ENCODE measurements at regions not wholly inside any gene's neighbourhood (a gene's known extent, or its start where the extent isn't known, plus 50 kb on each side); places are given as distances from the start of the nearest gene placed in this dataset.

DNA sequence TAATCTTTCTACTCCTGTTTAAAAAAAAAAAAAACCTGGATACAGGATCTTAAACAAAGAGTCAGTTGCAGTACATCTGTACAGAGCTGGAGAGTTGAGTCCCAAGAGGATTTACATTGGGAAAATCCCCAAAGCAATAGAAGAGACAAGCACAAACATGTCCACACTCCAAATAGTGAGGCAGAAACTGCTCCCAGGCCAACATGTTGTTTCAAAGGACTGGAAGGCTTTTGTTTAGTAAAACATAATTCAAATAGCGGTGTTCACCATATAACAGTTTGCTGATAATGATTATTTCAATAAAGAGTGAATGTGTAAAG, 425.4 kb downstream of the ADGRL2 start:
- no peaks in the 10 kb centered on the region for H3K9me3 Mint-ChIP-seq
- H3K36me3 Mint-ChIP-seq (ENCODE audit: low read depth) = no peaks in the 10 kb centered on the region
- peaks cover 2% of the 10 kb centered on the region for H3K4me1 Mint-ChIP-seq (ENCODE audit: low read depth)
- DNase-seq (ENCODE audit: low spot score) = no peak
- H3K27me3 Mint-ChIP-seq (ENCODE audit: low read depth) = no peaks in the 10 kb centered on the region
- H3K4me3 Mint-ChIP-seq = no peak overlapping the region
- H3K27ac Mint-ChIP-seq = no peak overlapping the region

DNA sequence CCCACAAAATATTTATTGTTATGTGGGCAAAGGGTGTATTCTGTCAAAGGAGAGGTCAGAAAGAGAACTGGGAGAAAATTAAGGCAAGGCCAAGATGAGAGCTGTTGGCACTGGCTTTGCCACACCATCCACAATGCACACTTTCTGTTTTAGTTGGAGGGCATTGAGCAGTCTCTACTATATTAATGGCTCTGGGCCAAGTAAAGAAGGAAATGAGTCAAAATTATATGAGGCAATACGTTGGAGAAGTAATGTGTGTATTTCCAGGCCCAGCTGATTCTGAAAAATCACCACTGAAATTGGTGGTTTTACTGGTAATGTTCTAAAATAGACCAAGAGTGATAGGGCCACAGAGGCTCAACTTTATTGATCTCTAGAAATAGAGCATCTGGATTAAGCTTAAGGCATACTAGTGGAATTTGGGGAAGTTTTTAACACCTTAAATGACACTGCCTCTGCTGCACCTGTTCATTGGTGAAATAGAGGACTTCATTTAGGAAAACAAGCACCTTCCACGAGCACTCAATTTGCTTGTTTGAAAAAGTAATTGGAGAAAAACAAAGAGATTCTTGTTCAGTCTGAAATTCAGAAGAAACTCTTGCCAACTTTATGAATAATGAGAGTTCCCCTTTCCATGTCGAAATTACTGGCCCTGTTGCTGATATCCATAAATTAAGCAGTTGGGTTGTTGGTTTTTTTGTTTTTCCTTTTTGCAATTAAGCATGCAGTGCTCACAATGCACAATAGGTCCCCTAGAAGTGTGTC, 424.9 kb downstream of the ADGRL2 start:
- H3K4me1 Mint-ChIP-seq (ENCODE audit: low read depth) = peaks cover 2% of the 10 kb centered on the region
- no peaks in the 10 kb centered on the region for H3K9me3 Mint-ChIP-seq
- no peaks in the 10 kb centered on the region for H3K36me3 Mint-ChIP-seq (ENCODE audit: low read depth)
- H3K4me3 Mint-ChIP-seq = no peak overlapping the region
- no peak overlapping the region for H3K27ac Mint-ChIP-seq
- H3K27me3 Mint-ChIP-seq (ENCODE audit: low read depth) = no peaks in the 10 kb centered on the region
- DNase-seq (ENCODE audit: low spot score) = no peak

- no peak overlapping the region for H3K4me3 Mint-ChIP-seq
Observed at GRCh38 chr1:82223091-82223490, 422.4 kb downstream of the ADGRL2 start.

GRCh38 chr1:82221721-82222120, 421.0 kb downstream of the ADGRL2 start:
- Mint-ChIP-seq H3K4me3 (no peak overlapping the region), H3K27ac (no peak overlapping the region), H3K36me3 (ENCODE audit: low read depth) (no peaks in the 10 kb centered on the region), H3K27me3 (ENCODE audit: low read depth) (no peaks in the 10 kb centered on the region), H3K4me1 (ENCODE audit: low read depth) (peaks cover 2% of the 10 kb centered on the region), H3K9me3 (no peaks in the 10 kb centered on the region)
- DNase-seq (ENCODE audit: low spot score) = no peak

More at GRCh38 chr1:82223091-82223490, 422.4 kb downstream of the ADGRL2 start:
- peaks cover 2% of the 10 kb centered on the region for H3K4me1 Mint-ChIP-seq (ENCODE audit: low read depth)
- no peak overlapping the region for H3K27ac Mint-ChIP-seq
- no peaks in the 10 kb centered on the region for H3K36me3 Mint-ChIP-seq (ENCODE audit: low read depth)
- no peak for DNase-seq (ENCODE audit: low spot score)
- no peaks in the 10 kb centered on the region for H3K9me3 Mint-ChIP-seq
- H3K27me3 Mint-ChIP-seq (ENCODE audit: low read depth) = no peaks in the 10 kb centered on the region

DNA sequence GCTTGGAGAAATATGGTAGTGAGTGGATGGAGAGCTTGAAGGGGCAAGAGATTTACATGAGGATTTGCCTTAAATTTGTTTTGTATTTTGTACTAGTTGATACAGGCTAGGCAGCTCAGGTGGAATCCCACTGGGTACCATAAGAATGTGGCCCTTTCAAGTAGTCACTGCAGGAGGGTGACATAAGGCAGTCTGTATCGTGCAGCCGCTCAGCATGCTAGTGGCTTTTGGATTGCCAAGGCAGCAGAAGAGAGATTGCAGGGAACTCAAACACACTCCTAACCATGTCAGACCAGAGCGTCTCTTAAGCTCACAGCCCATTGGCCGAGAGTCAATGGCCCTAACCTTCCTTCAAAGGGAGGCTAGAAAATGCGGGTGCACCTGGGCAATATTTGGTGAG, 420.0 kb downstream of the ADGRL2 start:
- no peak for DNase-seq (ENCODE audit: low spot score)
- Mint-ChIP-seq H3K4me3 (no peak overlapping the region), H3K9me3 (no peaks in the 10 kb centered on the region), H3K27me3 (ENCODE audit: low read depth) (no peaks in the 10 kb centered on the region), H3K36me3 (ENCODE audit: low read depth) (no peaks in the 10 kb centered on the region), H3K27ac (no peak overlapping the region), H3K4me1 (ENCODE audit: low read depth) (peaks cover 2% of the 10 kb centered on the region)

GRCh38 chr1:82219841-82220240, 419.1 kb downstream of the ADGRL2 start:
- Mint-ChIP-seq H3K9me3 (no peaks in the 10 kb centered on the region), H3K27ac (no peak overlapping the region), H3K4me1 (ENCODE audit: low read depth) (no peaks in the 10 kb centered on the region), H3K4me3 (no peak overlapping the region), H3K27me3 (ENCODE audit: low read depth) (no peaks in the 10 kb centered on the region), H3K36me3 (ENCODE audit: low read depth) (no peaks in the 10 kb centered on the region)
- DNase-seq (ENCODE audit: low spot score) = no peak

DNA sequence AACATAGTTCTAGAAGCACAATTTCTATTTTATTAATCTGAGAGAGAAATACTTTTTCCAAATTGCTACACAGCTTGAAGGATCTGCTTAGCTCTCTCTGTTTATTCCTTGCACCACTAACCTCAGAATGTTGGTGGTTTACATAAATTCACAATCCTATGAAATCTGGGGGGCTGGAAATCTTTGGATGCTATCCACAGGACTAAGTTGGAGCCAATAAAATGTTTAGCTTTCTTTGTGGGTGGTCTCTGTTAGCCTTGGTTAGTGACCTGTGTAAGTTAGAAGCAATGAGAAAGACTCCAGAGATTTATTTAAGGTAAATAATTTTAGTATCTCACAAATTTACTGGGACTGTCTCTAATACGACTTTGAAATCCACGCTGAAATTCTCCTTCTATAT, 418.1 kb downstream of the ADGRL2 start:
- Mint-ChIP-seq H3K4me1 (ENCODE audit: low read depth) (no peaks in the 10 kb centered on the region), H3K9me3 (no peaks in the 10 kb centered on the region), H3K27me3 (ENCODE audit: low read depth) (no peaks in the 10 kb centered on the region), H3K27ac (no peak overlapping the region), H3K4me3 (no peak overlapping the region), H3K36me3 (ENCODE audit: low read depth) (no peaks in the 10 kb centered on the region)
- no peak for DNase-seq (ENCODE audit: low spot score)

DNA sequence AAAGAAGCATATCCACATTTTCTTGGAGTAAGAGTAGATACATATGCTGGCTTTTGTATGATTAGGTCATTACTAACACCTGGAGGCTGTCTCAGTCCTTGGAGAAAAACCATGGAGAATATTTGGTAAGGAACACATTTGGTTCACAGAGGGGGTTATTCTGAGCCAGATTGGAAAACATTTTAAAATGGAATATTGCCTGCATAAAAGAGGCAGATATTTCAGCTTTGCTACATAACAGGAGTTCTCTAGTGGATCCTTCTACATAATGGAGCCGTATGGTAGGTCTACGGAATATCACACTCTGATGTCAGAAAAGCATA, 415.1 kb downstream of the ADGRL2 start:
- no peaks in the 10 kb centered on the region for H3K36me3 Mint-ChIP-seq (ENCODE audit: low read depth)
- no peaks in the 10 kb centered on the region for H3K27me3 Mint-ChIP-seq (ENCODE audit: low read depth)
- no peaks in the 10 kb centered on the region for H3K4me1 Mint-ChIP-seq (ENCODE audit: low read depth)
- H3K9me3 Mint-ChIP-seq = no peaks in the 10 kb centered on the region
- no peak overlapping the region for H3K27ac Mint-ChIP-seq
- no peak for DNase-seq (ENCODE audit: low spot score)
- H3K4me3 Mint-ChIP-seq = no peak overlapping the region

GRCh38 chr1:82215056-82215852, 414.5 kb downstream of the ADGRL2 start:
- Mint-ChIP-seq H3K9me3 (no peaks in the 10 kb centered on the region), H3K27ac (no peak overlapping the region)

GRCh38 chr1:82214606-82215005, 413.9 kb downstream of the ADGRL2 start:
- Mint-ChIP-seq H3K4me1 (ENCODE audit: low read depth) (no peaks in the 10 kb centered on the region), H3K36me3 (ENCODE audit: low read depth) (no peaks in the 10 kb centered on the region), H3K27me3 (ENCODE audit: low read depth) (no peaks in the 10 kb centered on the region), H3K4me3 (no peak overlapping the region), H3K27ac (no peak overlapping the region), H3K9me3 (no peaks in the 10 kb centered on the region)
- DNase-seq (ENCODE audit: low spot score) = no peak

More at GRCh38 chr1:82215056-82215852, 414.5 kb downstream of the ADGRL2 start:
- no peak for DNase-seq (ENCODE audit: low spot score)
- Mint-ChIP-seq H3K36me3 (ENCODE audit: low read depth) (no peaks in the 10 kb centered on the region), H3K4me3 (no peak overlapping the region), H3K27me3 (ENCODE audit: low read depth) (no peaks in the 10 kb centered on the region), H3K4me1 (ENCODE audit: low read depth) (no peaks in the 10 kb centered on the region)

- no peaks in the 10 kb centered on the region for H3K36me3 Mint-ChIP-seq (ENCODE audit: low read depth)
- no peak overlapping the region for H3K4me3 Mint-ChIP-seq
- no peaks in the 10 kb centered on the region for H3K27me3 Mint-ChIP-seq (ENCODE audit: low read depth)
- no peaks in the 10 kb centered on the region for H3K4me1 Mint-ChIP-seq (ENCODE audit: low read depth)
- no peak overlapping the region for H3K27ac Mint-ChIP-seq
- DNase-seq (ENCODE audit: low spot score) = no peak
- H3K9me3 Mint-ChIP-seq = no peaks in the 10 kb centered on the region
Observed at GRCh38 chr1:82197606-82198005, 396.9 kb downstream of the ADGRL2 start.

- H3K4me1 Mint-ChIP-seq (ENCODE audit: low read depth) = no peaks in the 10 kb centered on the region
- no peaks in the 10 kb centered on the region for H3K27me3 Mint-ChIP-seq (ENCODE audit: low read depth)
- no peak for DNase-seq (ENCODE audit: low spot score)
Observed at GRCh38 chr1:82195245-82195644, 394.5 kb downstream of the ADGRL2 start.

DNA sequence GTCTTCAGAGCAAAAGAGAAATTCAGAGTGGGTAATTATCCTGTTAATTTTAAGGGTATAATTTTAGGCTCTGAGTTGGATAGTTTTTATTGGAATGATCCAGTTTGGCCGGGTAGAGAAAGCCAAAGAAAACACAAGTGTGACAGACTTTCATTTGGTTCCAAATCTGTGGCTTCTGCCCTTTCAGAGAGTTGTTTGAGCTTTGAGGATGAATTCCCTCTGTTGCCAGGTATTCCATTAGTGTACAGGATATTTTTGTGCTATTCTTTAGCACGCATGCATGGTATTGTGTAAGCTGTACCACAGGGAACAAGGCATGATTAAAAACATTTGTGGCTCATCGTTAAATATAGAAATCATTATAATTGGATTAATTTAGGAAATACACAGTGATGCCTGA, 384.4 kb downstream of the ADGRL2 start:
- H3K27me3 Mint-ChIP-seq (ENCODE audit: low read depth) = no peaks in the 10 kb centered on the region
- H3K27ac Mint-ChIP-seq = no peak overlapping the region
- no peaks in the 10 kb centered on the region for H3K36me3 Mint-ChIP-seq (ENCODE audit: low read depth)
- no peaks in the 10 kb centered on the region for H3K4me1 Mint-ChIP-seq (ENCODE audit: low read depth)
- no peak overlapping the region for H3K4me3 Mint-ChIP-seq
- no peaks in the 10 kb centered on the region for H3K9me3 Mint-ChIP-seq
- DNase-seq (ENCODE audit: low spot score) = no peak

More at GRCh38 chr1:82195245-82195644, 394.5 kb downstream of the ADGRL2 start:
- no peaks in the 10 kb centered on the region for H3K36me3 Mint-ChIP-seq (ENCODE audit: low read depth)
- no peaks in the 10 kb centered on the region for H3K9me3 Mint-ChIP-seq
- H3K27ac Mint-ChIP-seq = no peak overlapping the region
- no peak overlapping the region for H3K4me3 Mint-ChIP-seq

GRCh38 chr1:82181846-82182245, 381.1 kb downstream of the ADGRL2 start:
- no peak overlapping the region for H3K4me3 Mint-ChIP-seq
- no peaks in the 10 kb centered on the region for H3K27me3 Mint-ChIP-seq (ENCODE audit: low read depth)
- no peak overlapping the region for H3K27ac Mint-ChIP-seq
- no peaks in the 10 kb centered on the region for H3K4me1 Mint-ChIP-seq (ENCODE audit: low read depth)
- H3K9me3 Mint-ChIP-seq = no peaks in the 10 kb centered on the region
- no peaks in the 10 kb centered on the region for H3K36me3 Mint-ChIP-seq (ENCODE audit: low read depth)
- no peak for DNase-seq (ENCODE audit: low spot score)

Measured in T-helper 2 cell treated with Interferon-gamma antibody and Interleukin-4, amounts not matched to agents 5 μg/mL and 100 μg/mL, for 36 hours (primary cell).